DND-41 (cell line): ENCODE measurements at regions not wholly inside any gene's neighbourhood (a gene's known extent, or its start where the extent isn't known, plus 50 kb on each side); places are given as distances from the start of the nearest gene placed in this dataset.

Source experiments
- ATAC-seq: fragments of 200-7000 bp; cut with Tn5 transposase; 3 replicates; pipeline ENCODE4 v1.9.1; 2021; ENCODE audit warnings: low read depth; ENCODE audit not compliant: insufficient read depth
- DNase-seq: peaks from one replicate; pipeline ENCODE4 v3.0.0-alpha.2; 2020
- H2AFZ ChIP-seq: 2 replicates; pipeline ENCODE4 v1.6.0; 2012; ENCODE audit warnings: low read depth, low read length
- H3K27ac ChIP-seq: 2 replicates; pipeline ENCODE4 v1.5.1; 2012; ENCODE audit warnings: low read length, inconsistent platforms
- H3K27me3 ChIP-seq: fragments of 200-600 bp; sonication (generic); 2 replicates; pipeline ENCODE4 v1.6.0; 2012; ENCODE audit warnings: low read length, mild to moderate bottlenecking, inconsistent platforms; ENCODE audit not compliant: insufficient read depth, poor library complexity
- H3K36me3 ChIP-seq: 2 replicates; pipeline ENCODE4 v1.5.1; 2012; ENCODE audit warnings: low read length, inconsistent platforms; ENCODE audit not compliant: insufficient read depth
- H3K4me1 ChIP-seq: 2 replicates; pipeline ENCODE4 v1.5.1; 2012; ENCODE audit warnings: mild to moderate bottlenecking, low read length; ENCODE audit not compliant: insufficient read depth
- H3K4me2 ChIP-seq: 2 replicates; pipeline ENCODE4 v1.6.0; 2012; ENCODE audit warnings: mild to moderate bottlenecking, moderate library complexity, low read length, inconsistent platforms; ENCODE audit not compliant: insufficient read depth
- H3K4me3 ChIP-seq, 2 experiments: fragments of 200-600 bp in 1 of 2; shearing (Covaris generic) in 1 of 2; 2 replicates each; pipeline ENCODE4 v1.5.1; 2012 to 2016; ENCODE audit warnings: inconsistent platforms in 2 of 2, low read length in 2 of 2, mild to moderate bottlenecking in 2 of 2, low read depth in 1 of 2, moderate library complexity in 1 of 2
- H3K79me2 ChIP-seq: 2 replicates; pipeline ENCODE4 v1.6.0; 2012; ENCODE audit warnings: low read length, inconsistent platforms; ENCODE audit not compliant: insufficient read depth
- H3K9ac ChIP-seq: 2 replicates; pipeline ENCODE4 v1.6.0; 2012; ENCODE audit warnings: low read depth, mild to moderate bottlenecking, inconsistent platforms, low read length, moderate library complexity
- H3K9me3 ChIP-seq: 2 replicates; pipeline ENCODE4 v1.5.1; 2012; ENCODE audit warnings: low read length, moderate library complexity, mild to moderate bottlenecking, inconsistent platforms; ENCODE audit not compliant: insufficient read depth, severe bottlenecking
- H4K20me1 ChIP-seq: 2 replicates; pipeline ENCODE4 v1.6.0; 2012; ENCODE audit warnings: low read length; ENCODE audit not compliant: insufficient read depth
- CTCF ChIP-seq: IDR thresholded peaks from 2 replicates; pipeline ENCODE4 v1.5.1; 2012; ENCODE audit warnings: borderline replicate concordance, low read length, moderate library complexity, mild to moderate bottlenecking; ENCODE audit not compliant: poor library complexity, severe bottlenecking; ENCODE audit errors: extremely low read depth
- EZH2 ChIP-seq: IDR thresholded peaks from 3 replicates; pipeline ENCODE4 v1.6.1; 2012; ENCODE audit warnings: borderline replicate concordance, low read depth, mild to moderate bottlenecking, moderate library complexity, low read length, inconsistent platforms; ENCODE audit not compliant: severe bottlenecking

GRCh38 chr6:115712291-115712961 is 348.3 kb downstream of the FRK start:
- Histone ChIP-seq H4K20me1 (no peaks in the 10 kb centered on the region), H3K4me3 (no peak overlapping the region), H3K9ac (no peak overlapping the region), H3K4me2 (no peak overlapping the region), H3K79me2 (no peaks in the 10 kb centered on the region), H3K9me3 (no peaks in the 10 kb centered on the region), H2AFZ (no peak overlapping the region), H3K4me1 (no peaks in the 10 kb centered on the region), H3K27me3 (no peaks in the 10 kb centered on the region), H3K27ac (no peak overlapping the region), H3K36me3 (no peaks in the 10 kb centered on the region)
- DNase-seq = no peak
- no peak for ATAC-seq
- TF ChIP-seq CTCF = no peak
- TF ChIP-seq EZH2 = no peak

GRCh38 chr6:115708850-115709249 is 351.8 kb downstream of the FRK start:
- H2AFZ ChIP-seq = no peak overlapping the region
- DNase-seq = no peak
- H3K4me1 ChIP-seq = no peaks in the 10 kb centered on the region
- H3K9ac ChIP-seq = no peak overlapping the region
- H3K36me3 ChIP-seq = no peaks in the 10 kb centered on the region
- no peak overlapping the region for H3K4me3 ChIP-seq
- H4K20me1 ChIP-seq = no peaks in the 10 kb centered on the region
- no peak overlapping the region for H3K27ac ChIP-seq
- H3K4me2 ChIP-seq = no peak overlapping the region
- ATAC-seq = no peak
- no peaks in the 10 kb centered on the region for H3K9me3 ChIP-seq
- no peak for TF ChIP-seq EZH2
- no peak for TF ChIP-seq CTCF
- H3K27me3 ChIP-seq = no peaks in the 10 kb centered on the region
- no peaks in the 10 kb centered on the region for H3K79me2 ChIP-seq

- ATAC-seq (no peak), DNase-seq (no peak)
- no peaks in the 10 kb centered on the region for H3K4me1 ChIP-seq
- no peaks in the 10 kb centered on the region for H4K20me1 ChIP-seq
- no peaks in the 10 kb centered on the region for H3K9me3 ChIP-seq
- no peak overlapping the region for H2AFZ ChIP-seq
- no peaks in the 10 kb centered on the region for H3K27me3 ChIP-seq
- H3K36me3 ChIP-seq = no peaks in the 10 kb centered on the region
- no peak overlapping the region for H3K27ac ChIP-seq
- no peak overlapping the region for H3K4me2 ChIP-seq
- TF ChIP-seq CTCF (no peak), EZH2 (no peak)
- no peak overlapping the region for H3K9ac ChIP-seq
- H3K4me3 ChIP-seq = no peak overlapping the region
- H3K79me2 ChIP-seq = no peaks in the 10 kb centered on the region
Observed at GRCh38 chr6:115706981-115707380, 353.7 kb downstream of the FRK start.
